GM19023 (cell line): ENCODE measurements at regions not wholly inside any gene's neighbourhood (a gene's known extent, or its start where the extent isn't known, plus 50 kb on each side); places are given as distances from the start of the nearest gene placed in this dataset.

Source experiments
- ATAC-seq: cut with Tn5 transposase; IDR thresholded peaks from one replicate; pipeline ENCODE4 v1.9.1; 2021; ENCODE audit warnings: mild to moderate bottlenecking, moderate library complexity; ENCODE audit not compliant: unreplicated experiment

DNA sequence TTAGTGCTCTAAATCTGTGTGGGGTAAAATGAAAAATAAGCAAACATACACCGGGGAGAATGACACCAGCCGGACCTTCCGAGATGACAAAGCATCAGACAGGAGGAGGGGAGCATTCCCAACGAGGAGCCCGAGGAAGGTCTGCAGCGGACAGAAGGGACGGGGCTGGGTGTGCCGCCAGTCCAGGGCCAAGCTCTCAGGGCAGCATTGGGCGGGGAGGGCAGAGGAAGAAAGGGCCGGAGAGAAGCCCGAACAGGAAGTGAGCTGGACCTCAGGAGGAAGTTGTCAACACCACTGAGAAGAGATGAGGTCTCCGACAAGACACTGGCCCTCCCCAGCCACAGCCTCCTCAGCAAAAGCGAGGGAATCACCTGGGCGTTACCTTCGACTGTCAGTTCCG, 182.6 kb upstream of the RNF32 start:
- no peak for ATAC-seq

DNA sequence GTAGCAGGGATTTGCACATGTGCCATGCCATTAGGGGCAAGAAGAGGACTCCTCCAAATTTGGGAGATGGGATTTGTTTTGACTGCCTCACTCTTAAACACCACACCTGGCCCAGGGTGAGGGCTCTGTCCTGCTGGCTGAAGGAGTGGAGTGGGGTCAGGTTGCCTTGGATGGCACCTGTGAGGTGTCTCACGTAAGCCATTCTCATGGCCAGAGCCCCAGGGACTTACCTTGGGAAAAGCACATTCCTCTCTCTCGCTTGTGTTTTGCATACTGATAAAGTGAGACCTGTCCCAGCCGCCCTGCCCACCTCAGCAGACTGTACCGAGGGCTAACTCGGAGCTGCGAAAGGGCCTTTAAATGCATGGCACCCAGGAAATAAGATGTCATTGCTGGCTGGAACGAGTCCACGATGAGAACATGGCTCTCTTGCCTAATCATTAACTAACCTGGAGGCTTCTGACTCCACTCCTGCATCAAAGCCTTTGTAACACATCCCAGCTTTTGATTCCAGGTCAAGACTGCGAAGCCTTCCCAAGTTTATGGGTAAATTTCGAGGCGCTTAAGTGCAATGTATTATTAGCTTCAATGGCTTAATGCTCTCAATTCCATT, 184.0 kb upstream of the RNF32 start:
- no peak for ATAC-seq

DNA sequence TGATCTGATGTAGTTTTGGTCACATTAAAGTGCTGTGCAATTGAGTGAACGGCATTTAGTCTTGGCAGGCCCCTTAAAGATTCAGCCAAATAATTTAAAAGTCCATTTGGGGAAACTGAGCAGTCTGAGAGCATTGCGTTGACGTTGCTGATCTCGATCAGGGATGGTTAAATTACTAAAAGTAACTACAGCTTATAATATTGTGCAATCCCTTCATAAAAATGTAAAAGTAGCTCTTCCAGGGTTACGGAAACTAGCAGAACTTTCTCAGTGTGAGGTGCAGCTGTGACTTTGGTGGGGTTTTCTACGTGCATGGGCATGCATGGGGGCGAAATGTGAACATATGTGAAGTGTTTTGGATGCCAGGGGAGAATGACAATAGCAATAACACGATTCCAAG, 184.5 kb upstream of the RNF32 start:
- ATAC-seq, result no peak

DNA sequence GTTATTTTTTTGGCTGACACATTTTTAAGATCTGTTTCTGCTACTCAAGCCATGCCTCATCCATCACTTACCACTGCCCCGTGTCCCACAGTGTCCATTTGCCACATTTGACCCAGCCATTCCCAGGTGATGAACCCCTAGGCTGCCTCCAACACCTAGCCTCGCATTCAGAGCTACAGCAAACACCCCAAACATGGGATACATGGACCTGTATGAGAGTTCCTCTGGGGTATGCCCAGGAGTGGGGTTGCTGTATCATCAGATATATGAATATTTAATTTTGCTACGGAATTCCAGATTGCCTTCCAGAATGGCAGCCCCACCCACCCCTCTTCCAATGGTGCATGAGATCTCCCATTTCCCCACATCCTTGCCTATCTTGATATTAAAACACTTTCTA, 190.1 kb upstream of the RNF32 start:
- ATAC-seq, result no peak

DNA sequence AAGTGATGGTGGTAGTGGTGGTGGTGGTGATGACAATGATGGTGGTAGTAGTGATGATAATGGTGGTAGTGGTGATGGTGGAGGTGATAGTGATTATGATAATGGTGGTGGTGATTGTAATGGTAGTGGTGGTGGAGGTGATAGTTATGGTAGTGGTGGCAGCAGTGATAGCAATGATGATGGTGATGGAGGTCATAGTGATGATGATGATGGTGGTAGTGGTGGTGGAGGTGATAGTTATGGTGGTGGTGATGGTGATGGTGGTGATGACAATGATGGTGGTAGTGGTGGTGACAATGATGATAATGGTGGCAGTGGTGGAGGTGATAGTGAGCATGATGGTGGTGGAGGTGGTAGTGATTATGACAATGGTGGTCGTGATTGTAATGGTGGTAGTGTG, 191.7 kb upstream of the RNF32 start:
- ATAC-seq, result no peak

DNA sequence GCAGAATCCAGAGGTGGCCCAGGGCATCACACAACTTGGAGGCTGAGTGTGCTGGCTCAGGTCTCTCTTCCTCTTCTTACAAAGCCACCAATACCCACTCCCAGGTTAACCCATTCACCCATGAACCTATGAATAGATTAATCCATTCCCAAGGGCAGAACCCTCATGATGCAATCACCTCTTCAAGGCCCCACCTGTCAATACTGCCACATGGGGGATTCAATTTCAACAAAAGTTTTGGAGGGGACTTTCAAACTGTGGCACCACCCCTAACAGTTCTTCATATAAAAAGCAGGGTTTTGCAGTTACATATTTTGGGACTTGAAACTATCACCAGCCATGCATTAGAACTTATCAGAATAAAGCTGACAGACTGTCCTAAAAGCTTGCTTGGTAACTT, 193.6 kb upstream of the RNF32 start:
- ATAC-seq, result no peak

DNA sequence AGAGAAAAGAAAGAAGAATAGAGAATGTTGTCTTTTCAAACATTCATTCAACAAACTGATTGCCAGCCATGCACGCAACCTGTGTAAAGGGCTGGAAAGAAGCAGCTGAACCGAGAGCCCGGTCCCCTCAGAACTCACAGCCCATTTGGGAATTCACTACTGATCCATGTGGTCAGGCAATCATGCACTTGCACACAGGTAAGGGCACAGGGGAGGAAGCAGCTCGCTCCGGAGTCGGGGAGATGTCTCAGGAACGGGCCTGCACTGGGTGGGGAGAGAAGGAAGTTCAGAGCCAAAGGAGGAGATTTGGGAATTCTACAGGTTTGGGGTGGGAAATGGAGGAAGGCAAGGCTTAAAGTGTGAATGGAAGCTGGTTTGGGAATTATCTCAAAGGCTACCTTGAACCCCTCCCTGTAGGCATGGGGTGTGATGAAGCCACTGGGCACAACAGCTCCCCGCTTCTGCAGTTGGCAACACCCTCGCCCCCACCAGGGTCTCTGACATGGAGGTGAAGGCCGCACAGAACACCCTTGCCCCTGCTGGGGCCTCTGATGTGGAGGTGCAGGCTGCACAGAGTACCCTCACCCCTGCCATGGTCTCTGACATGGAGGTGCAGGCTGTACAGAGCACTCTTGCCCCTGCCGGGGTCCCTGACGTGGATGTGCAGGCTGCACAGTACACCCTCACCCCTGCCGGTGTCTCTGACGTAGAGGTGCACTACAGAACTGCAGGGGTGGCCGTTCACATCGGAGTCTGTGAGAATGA, 194.4 kb upstream of the RNF32 start:
- no peak for ATAC-seq

DNA sequence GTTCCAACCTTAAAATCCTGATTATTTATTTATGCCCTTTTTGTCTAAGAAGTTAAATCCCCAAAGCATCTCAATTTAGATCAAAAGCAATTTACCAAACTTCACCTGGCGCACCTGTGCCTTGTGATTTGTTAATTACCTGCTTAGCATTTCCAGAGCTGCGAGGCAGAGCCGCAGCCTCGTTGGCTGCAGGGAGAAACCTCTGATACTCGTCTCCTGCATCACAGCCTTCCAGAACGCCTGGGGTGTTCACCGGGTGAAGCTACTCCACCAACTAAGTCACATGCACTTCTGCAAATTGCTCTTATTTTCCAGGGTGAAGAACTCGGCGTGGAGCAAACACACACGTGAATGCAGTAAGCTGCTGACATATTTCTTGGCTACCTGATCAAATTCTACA, 198.1 kb upstream of the RNF32 start:
- no peak for ATAC-seq

DNA sequence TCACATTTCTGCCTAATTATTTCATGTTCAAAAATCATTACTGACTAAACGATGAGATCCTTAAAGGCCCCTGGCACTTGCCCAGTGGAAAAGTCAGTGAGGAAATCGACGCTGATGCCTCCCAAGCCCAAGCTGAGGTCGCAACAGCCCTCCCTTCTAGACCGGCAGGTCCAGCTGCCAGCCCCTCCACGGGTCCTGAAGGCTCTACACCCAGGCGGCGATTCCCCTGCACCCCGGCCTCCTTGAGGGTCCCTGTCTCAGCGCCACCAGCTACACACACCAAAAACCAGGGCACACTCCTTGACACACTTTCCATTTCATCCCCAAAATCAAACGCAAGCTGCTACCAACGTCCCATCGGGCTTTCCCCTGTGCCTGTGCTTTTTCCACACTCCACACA, 200.1 kb upstream of the RNF32 start:
- ATAC-seq, result no peak

DNA sequence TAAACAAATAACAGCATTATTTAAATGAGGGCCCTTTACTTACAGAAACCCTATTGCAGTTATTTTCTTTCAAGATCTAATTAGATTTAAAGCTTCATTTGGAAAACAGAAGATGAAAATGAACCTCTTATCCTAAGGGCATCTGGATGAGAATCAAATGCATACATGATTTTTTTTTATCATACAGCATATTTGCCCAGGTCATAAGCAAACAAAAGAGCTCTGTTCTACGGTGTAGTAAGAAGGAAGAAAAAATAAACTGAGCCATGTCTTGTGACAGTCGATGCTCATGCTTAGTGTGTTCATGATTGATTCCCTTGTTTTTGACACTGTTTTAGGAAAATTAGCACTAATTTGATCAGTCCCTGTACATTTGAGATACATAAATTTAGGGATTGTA, 202.6 kb upstream of the RNF32 start:
- ATAC-seq, result no peak

DNA sequence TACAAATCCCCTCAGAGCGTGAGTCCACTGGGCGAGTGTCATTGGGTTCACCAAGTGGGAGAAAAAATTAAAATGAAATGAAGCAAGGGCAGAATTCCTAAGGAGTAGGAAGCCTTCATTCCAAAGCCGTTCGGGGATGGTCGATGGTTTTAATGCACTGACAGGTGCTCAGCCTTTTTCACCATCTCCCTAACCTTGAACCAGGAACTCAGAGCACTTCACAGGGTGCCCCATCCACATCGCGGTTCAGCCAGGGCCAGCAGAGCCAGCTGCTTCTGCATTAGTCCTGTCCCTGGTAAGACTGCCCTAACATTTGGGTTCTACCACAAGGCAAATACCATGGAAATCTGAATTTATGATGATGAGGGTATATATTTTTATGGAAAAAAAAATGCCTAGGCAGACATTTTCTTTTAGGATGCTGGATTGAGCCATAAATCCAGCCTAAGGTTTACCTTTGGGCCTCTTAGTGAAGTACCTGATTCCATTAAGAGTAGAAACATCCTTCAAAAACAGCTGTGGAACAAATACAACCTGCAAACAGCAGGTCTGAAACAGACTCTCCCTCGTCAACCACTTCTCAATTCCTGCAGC, 203.5 kb upstream of the RNF32 start:
- no peak for ATAC-seq

DNA sequence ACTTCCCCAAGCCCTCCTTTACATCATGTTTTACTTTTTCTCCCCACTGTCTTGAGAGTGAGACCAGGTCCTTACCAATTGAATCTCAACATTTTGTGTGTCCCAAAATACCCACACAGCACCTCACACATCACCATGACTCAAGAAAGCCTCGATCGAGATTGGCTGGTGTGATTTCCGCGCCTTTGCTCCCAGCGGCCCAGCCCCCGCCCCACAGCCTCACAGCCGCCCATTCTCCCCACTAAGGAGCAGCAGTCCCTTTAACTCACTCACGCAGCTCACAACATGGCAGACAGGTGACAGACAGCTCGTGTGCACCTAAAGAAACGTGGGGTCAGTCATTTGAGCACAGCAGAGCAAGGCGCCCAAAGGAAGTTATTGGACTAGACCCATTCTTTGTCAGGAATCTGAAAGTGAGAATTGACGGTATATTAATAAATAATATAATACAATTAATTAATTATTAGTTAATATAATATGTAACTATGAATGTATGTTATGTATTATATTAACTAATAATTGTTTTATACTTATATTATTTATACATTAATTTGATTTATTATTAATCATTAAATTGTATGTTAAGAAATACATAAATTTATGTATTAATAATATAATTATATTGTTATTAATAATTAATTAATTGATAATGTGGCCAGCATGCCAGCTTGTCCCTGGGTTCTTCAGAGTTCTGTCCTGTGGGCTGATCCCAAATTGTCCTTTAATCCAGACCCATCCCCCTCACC, 204.9 kb upstream of the RNF32 start:
- no peak for ATAC-seq

DNA sequence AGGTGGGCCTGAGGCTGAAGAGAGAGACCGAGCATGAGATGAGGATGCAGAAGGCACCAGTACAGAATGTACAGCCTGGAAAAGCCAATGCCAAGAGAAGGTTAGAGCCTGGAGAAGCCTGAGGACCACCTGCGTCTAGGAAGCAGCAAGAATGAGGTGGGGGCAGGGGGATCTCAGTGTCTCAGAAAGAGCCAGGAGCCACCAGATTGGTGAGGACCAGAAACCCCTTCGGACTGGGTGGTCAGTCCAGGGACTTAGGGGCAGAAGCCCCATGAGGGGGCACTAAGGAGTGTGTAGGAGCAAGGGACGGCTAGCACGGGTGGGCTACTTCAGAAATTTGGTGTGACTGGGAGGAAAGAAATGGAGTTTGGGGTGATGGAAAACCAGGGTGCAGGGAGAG, 205.9 kb upstream of the RNF32 start:
- no peak for ATAC-seq

DNA sequence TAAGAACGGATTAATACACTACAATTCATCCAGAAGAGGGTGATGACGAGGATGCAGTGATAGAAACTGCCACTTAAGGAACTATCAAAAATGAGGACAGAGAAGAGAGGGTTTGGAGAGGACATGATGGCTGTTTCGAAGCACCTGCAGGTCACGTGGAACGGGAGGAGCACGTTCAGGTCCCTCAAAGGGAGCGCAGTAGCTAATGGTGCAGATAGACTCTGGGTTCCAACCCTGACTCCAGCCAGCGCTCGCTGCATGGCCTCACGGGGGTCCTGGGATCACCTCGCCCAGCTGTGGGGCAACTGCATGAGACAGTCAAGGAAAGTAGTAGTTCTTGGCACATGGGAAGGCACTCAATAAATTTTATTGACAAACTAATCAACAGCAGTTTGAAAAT, 208.6 kb upstream of the RNF32 start:
- no peak for ATAC-seq

DNA sequence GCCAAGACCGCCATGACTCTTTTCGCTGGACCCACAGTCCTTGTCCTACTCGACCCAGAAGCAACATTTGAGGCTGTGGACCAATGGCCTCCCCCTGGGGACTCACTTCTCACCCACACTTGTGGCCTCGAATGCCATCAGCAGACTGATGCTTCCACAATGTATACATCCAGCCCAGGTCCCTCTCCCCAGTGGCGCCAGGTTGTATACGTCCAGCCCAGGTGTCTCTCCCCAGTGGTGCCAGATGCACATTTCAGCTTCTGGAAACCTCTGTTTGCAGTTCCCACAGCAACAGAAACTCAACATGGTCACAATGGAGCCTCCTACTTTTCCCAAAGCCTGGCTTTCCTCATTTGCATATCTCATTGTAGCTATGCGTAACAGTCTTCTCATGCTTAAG, 210.5 kb upstream of the RNF32 start:
- no peak for ATAC-seq

DNA sequence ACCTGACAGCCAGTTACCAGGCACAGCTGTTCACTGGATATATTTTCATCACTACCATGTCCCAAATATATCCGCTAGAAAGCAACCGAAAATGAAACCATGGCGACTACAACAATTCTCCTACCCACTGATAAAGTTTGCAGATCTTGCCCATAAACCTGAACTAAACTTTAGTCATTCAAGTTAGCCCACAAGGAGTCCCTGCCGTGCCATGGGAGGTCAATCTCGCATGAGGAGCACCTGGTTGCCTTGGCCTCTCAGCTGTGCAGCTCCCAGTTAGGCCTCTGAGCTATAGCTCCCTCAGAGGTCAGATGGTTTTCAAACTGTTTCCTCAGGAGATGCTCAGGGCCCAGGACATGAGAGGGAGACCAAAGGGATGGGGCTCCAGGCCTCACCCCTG, 211.1 kb upstream of the RNF32 start:
- ATAC-seq, result no peak

DNA sequence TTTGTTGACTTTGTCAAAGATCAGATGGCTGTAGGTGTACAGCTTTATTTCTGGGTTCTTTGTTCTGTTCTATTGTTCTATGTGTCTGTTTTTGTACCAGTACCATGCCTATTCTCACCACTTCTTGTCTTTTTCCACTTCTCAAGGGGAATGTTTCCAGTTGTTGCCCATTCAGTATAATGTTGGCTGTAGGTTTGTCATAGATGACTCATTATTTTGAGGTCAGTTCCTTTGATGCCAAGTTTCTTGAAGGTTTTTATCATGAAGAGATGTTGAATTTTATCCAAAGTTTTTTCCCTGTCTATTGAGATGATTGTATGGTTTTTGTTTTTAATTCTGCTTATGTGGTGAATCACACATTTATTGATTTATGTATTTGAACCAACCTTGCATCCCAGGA, 216.7 kb upstream of the RNF32 start:
- no peak for ATAC-seq

DNA sequence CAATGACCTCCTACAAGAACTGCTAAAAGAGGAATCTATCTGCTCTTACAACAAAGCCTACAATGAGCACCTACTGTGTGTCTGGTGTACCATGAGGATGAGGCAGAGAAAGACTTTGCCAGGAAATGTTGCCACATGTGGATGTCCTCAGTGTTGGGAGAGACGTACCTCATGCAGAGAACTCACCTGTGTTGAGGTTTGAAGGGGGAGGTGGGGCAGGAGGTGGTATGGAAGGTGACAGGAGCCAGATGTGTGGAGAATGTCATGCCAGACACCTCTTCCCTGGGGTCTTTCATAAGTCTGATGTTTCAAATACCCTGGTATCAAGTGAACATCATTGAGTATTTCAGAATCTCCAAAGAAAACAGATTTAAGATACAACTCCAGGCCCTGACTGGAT, 220.1 kb upstream of the RNF32 start:
- ATAC-seq, result no peak

DNA sequence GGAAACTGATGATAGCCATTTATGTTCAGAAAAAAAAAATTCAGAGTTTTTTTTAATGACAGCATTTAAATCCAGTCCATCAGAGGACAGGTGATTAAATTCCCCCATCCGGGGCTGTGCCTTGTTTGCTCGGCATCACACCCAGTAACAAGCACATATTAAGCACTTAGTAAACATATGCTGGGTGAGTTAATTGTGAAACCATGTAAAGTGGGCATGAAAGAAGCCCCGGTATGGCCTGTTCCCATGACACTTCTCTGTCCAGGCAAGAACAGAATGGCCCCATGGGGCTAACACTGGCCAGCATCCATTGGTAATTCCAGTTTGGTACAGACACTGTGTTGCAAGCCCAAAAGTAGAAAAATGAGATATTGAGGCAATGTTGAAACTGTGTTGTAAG, 220.8 kb upstream of the RNF32 start:
- no peak for ATAC-seq

DNA sequence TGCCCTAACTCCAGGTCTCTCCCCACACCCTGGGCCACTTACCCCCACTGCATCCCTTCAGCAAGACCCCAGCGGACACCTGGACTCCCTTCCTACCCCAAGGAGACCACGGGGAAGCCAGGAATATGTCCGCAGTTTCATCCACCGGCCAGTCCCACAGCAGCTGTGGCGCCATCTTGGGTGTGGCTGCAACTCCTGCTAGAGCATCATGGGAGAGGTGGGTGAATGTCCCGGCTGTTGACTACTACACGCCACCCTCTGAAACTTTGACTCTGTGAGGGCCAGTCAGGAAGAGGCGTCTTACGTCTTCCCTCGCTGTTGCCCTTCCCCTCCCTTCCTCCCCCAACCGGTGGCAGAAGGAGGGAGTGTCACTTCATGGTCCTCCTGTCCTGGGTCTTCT, 238.3 kb upstream of the RNF32 start:
- no peak for ATAC-seq

DNA sequence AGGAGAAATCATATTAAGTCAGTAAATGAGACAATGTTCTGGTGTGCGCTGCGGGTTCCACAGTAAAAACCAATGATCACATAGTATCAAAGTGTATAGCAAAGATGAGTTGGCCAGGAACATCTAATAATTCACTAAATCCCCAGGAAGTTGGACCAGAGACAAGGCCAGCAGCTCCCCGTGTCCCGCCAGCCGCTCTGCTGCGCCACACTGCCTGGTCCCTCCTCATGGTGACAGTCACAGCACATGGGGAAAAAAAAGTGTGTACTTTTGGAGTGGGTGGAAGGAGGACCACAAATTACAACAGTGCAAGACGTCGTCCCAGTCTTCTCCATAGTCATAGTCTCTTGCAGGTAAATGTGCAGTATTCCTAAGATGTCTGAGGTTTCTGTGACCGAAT, 239.0 kb upstream of the RNF32 start:
- ATAC-seq, result no peak

DNA sequence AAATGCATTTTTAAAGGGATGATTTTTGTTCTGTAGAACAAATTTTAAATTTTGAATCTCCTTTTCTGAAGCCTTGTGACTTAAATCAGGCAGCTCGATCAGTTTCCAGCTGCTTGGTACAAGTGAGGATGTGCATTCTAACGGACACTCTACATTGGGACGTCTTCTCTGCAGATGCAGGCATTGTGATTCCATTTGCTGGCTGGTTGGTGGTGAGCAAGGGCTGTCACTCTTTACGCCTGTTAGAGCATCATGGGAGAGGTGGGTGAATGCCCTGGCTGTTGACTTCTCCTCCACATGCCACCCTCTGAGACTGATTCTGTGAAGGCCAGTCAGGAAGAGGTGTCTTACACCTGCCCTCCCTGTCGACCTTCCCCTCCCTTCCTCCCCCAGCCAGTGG, 240.5 kb upstream of the RNF32 start:
- no peak for ATAC-seq
